Keratinocyte (primary cell): ENCODE measurements at regions not wholly inside any gene's neighbourhood (a gene's known extent, or its start where the extent isn't known, plus 50 kb on each side); places are given as distances from the start of the nearest gene placed in this dataset.

ENCODE experiments used
- EZH2 ChIP-seq: IDR thresholded peaks from one replicate; pipeline ENCODE4 v1.6.1; 2012; ENCODE audit warnings: inconsistent platforms, mild to moderate bottlenecking, low read length, moderate library complexity
- TF ChIP-seq, protein P1 (sequence below), 3 experiments: IDR thresholded peaks in 1 of 3; conservative IDR thresholded peaks in 1 of 3; optimal IDR thresholded peaks in 1 of 3; 2 replicates in 2 of 3; 3 replicates in 1 of 3; pipeline versions ENCODE3 to v1.5.1; 2011; ENCODE audit warnings: low read length in 3 of 3, mild to moderate bottlenecking in 3 of 3, moderate library complexity in 2 of 3, control low read depth in 1 of 3, inconsistent platforms in 1 of 3; ENCODE audit not compliant: insufficient read depth in 2 of 3; ENCODE audit errors: extremely low read depth in 1 of 3

GRCh38 chr11:134997652-134998320 is 585.7 kb upstream of the B3GAT1 start:
- TF ChIP-seq, protein P1, sequence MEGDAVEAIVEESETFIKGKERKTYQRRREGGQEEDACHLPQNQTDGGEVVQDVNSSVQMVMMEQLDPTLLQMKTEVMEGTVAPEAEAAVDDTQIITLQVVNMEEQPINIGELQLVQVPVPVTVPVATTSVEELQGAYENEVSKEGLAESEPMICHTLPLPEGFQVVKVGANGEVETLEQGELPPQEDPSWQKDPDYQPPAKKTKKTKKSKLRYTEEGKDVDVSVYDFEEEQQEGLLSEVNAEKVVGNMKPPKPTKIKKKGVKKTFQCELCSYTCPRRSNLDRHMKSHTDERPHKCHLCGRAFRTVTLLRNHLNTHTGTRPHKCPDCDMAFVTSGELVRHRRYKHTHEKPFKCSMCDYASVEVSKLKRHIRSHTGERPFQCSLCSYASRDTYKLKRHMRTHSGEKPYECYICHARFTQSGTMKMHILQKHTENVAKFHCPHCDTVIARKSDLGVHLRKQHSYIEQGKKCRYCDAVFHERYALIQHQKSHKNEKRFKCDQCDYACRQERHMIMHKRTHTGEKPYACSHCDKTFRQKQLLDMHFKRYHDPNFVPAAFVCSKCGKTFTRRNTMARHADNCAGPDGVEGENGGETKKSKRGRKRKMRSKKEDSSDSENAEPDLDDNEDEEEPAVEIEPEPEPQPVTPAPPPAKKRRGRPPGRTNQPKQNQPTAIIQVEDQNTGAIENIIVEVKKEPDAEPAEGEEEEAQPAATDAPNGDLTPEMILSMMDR (optimal IDR thresholded peaks at IDR 0.05 in 1 of 3, IDR thresholded peaks at IDR 0.05 in 1 of 3, conservative IDR thresholded peaks at IDR 0.05 in 1 of 3; ENCODE audit: extremely low read depth in 1 of 3, insufficient read depth in 2 of 3, low read length in 3 of 3): no peak
- TF ChIP-seq EZH2: no peak
